H1 (cell line): ENCODE measurements at regions not wholly inside any gene's neighbourhood (a gene's known extent, or its start where the extent isn't known, plus 50 kb on each side); places are given as distances from the start of the nearest gene placed in this dataset.

Experiments
- BACH1 ChIP-seq: IDR thresholded peaks from 2 replicates; pipeline ENCODE4 v1.6.1; 2012; ENCODE audit warnings: low read length, improper control_type of control experiment
- CHD1 ChIP-seq: IDR thresholded peaks from 2 replicates; pipeline ENCODE4 v1.6.1; 2012; ENCODE audit warnings: low read depth, low read length, improper control_type of control experiment
- EGR1 ChIP-seq: IDR thresholded peaks from 2 replicates; pipeline ENCODE4 v1.6.1; 2011; ENCODE audit warnings: low read depth, low read length, borderline replicate concordance
- EP300 ChIP-seq, 2 experiments: IDR thresholded peaks; 1 replicate in 1 of 2; 2 replicates in 1 of 2; pipeline ENCODE4 v1.6.1; 2011 to 2012; ENCODE audit warnings: low read depth in 2 of 2, low read length in 2 of 2, mild to moderate bottlenecking in 2 of 2, borderline replicate concordance in 1 of 2, inconsistent platforms in 1 of 2, moderate library complexity in 1 of 2
- EZH2 ChIP-seq: fragments of 200-600 bp; sonication (generic); IDR thresholded peaks from 2 replicates; pipeline ENCODE4 v1.7.1; 2012; ENCODE audit warnings: low read depth, mild to moderate bottlenecking, moderate library complexity, low read length, inconsistent platforms; ENCODE audit not compliant: severe bottlenecking
- POLR2A ChIP-seq, 2 experiments: IDR thresholded peaks; 1 replicate in 1 of 2; 2 replicates in 1 of 2; pipeline ENCODE4 v1.6.1; 2011; ENCODE audit warnings: low read depth in 2 of 2, low read length in 2 of 2, mild to moderate bottlenecking in 2 of 2; ENCODE audit errors: control extremely low read depth in 1 of 2
- RBBP5 ChIP-seq: IDR thresholded peaks from 2 replicates; pipeline ENCODE4 v1.7.1; 2012; ENCODE audit warnings: low read depth, mild to moderate bottlenecking, inconsistent platforms, low read length, moderate library complexity, borderline replicate concordance
- SP1 ChIP-seq: IDR thresholded peaks from 2 replicates; pipeline ENCODE4 v1.6.1; 2011; ENCODE audit warnings: low read depth, low read length
- SP2 ChIP-seq: IDR thresholded peaks from 2 replicates; pipeline ENCODE4 v1.6.1; 2012; ENCODE audit warnings: mild to moderate bottlenecking, low read length, inconsistent platforms
- TCF12 ChIP-seq: IDR thresholded peaks from 2 replicates; pipeline ENCODE4 v1.6.1; 2011; ENCODE audit warnings: low read depth, mild to moderate bottlenecking, low read length
- TF ChIP-seq, protein P1 (sequence below), 3 experiments: IDR thresholded peaks; 1 replicate in 2 of 3; 2 replicates in 1 of 3; pipeline versions ENCODE4 v1.5.1 to v1.6.1; 2011; ENCODE audit warnings: low read length in 3 of 3, mild to moderate bottlenecking in 3 of 3, inconsistent platforms in 2 of 3, low read depth in 1 of 3, moderate library complexity in 1 of 3; ENCODE audit not compliant: insufficient read depth in 1 of 3; ENCODE audit errors: control extremely low read depth in 1 of 3
- TF ChIP-seq, protein P2 (sequence below): IDR thresholded peaks from 2 replicates; pipeline ENCODE4 v1.6.1; 2012; ENCODE audit warnings: low read length, inconsistent platforms

DNA sequence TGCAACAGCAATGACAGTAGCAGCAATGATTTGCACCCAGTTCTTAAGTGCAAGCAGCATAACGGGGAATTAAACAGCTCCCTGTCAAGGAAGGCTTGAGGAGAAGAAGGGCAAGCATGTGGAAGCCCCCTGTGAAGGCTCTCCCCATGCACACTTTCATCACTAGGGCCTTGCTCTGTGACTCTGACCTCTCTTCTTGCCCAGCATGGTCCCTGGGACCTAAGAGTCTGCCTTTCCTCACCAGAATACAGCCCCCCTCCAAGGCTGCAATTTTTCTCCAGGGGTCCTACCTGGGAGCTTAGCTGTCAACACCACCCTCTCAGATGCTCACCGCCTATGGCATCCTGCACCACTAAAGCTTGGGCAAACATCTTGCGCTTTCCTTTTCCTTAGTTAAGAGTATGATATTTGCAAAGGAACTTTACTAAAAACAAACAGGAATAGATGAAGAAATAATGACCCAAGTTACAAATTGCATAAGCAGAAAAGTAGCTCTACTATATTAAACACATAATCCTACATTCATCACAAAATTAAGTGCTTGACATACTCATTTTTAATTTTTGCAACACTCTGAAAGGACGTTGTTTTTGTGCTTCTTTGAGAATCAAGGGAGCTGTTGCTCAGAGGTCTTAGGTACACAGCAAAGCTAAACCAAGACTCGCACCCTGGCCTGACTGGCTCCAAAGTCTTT lies 187.6 kb downstream of the ADAMTS15 start:
- TF ChIP-seq, protein P1, sequence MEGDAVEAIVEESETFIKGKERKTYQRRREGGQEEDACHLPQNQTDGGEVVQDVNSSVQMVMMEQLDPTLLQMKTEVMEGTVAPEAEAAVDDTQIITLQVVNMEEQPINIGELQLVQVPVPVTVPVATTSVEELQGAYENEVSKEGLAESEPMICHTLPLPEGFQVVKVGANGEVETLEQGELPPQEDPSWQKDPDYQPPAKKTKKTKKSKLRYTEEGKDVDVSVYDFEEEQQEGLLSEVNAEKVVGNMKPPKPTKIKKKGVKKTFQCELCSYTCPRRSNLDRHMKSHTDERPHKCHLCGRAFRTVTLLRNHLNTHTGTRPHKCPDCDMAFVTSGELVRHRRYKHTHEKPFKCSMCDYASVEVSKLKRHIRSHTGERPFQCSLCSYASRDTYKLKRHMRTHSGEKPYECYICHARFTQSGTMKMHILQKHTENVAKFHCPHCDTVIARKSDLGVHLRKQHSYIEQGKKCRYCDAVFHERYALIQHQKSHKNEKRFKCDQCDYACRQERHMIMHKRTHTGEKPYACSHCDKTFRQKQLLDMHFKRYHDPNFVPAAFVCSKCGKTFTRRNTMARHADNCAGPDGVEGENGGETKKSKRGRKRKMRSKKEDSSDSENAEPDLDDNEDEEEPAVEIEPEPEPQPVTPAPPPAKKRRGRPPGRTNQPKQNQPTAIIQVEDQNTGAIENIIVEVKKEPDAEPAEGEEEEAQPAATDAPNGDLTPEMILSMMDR (IDR thresholded peaks at IDR 0.05; ENCODE audit: control extremely low read depth in 1 of 3, insufficient read depth in 1 of 3, low read depth in 1 of 3, low read length in 3 of 3): no peak
- TF ChIP-seq RBBP5: no peak
- no peak for TF ChIP-seq EGR1
- TF ChIP-seq, protein P2, sequence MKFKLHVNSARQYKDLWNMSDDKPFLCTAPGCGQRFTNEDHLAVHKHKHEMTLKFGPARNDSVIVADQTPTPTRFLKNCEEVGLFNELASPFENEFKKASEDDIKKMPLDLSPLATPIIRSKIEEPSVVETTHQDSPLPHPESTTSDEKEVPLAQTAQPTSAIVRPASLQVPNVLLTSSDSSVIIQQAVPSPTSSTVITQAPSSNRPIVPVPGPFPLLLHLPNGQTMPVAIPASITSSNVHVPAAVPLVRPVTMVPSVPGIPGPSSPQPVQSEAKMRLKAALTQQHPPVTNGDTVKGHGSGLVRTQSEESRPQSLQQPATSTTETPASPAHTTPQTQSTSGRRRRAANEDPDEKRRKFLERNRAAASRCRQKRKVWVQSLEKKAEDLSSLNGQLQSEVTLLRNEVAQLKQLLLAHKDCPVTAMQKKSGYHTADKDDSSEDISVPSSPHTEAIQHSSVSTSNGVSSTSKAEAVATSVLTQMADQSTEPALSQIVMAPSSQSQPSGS: no peak
- TF ChIP-seq BACH1: no peak
- TF ChIP-seq TCF12: no peak
- no peak for TF ChIP-seq SP1
- TF ChIP-seq SP2: no peak
- TF ChIP-seq POLR2A (IDR thresholded peaks at IDR 0.05; ENCODE audit: control extremely low read depth in 1 of 2, low read depth in 2 of 2, low read length in 2 of 2): no peak
- no peak for TF ChIP-seq CHD1
- TF ChIP-seq EP300 (IDR thresholded peaks at IDR 0.05; ENCODE audit: borderline replicate concordance in 1 of 2, low read depth in 2 of 2, low read length in 2 of 2): no peak
- no peak for TF ChIP-seq EZH2
